BJ (cell line): ENCODE measurements at regions not wholly inside any gene's neighbourhood (a gene's known extent, or its start where the extent isn't known, plus 50 kb on each side); places are given as distances from the start of the nearest gene placed in this dataset.

Experiments used
- CTCF ChIA-PET: fragments of 350-600 bp; formaldehyde crosslinking; extraction: SDS; loops from one replicate; lab custom pipeline; 2021; ENCODE audit warnings: antibody characterized with exemption, inconsistent platforms; lab: Yijun Ruan, JAX
- POLR2A ChIA-PET: fragments of 300-600 bp; sonication (Branson Sonifier 250); formaldehyde crosslinking; extraction: SDS; loops from one replicate; lab custom pipeline; 2021; ENCODE audit warnings: antibody characterized with exemption; lab: Charles Lee
- DNase-seq: peaks from one replicate; pipeline ENCODE4 v3.0.0-alpha.2; 2011; ENCODE audit warnings: low read depth
- H3K27me3 ChIP-seq: 2 replicates; pipeline ENCODE4 v1.6.0; 2011; ENCODE audit warnings: low read length; ENCODE audit not compliant: control insufficient read depth, insufficient read depth
- H3K36me3 ChIP-seq: 2 replicates; pipeline ENCODE4 v1.5.1; 2011; ENCODE audit warnings: low read length; ENCODE audit not compliant: control insufficient read depth, insufficient read depth
- H3K4me3 ChIP-seq: 2 replicates; pipeline ENCODE4 v1.5.1; 2011; ENCODE audit warnings: low read depth, mild to moderate bottlenecking, control low read depth, low read length
- CTCF ChIP-seq: IDR thresholded peaks from 2 replicates; pipeline ENCODE4 v1.5.1; 2011; ENCODE audit warnings: low read depth, mild to moderate bottlenecking, control low read depth, inconsistent platforms, low read length, moderate library complexity; ENCODE audit not compliant: insufficient read depth

DNA sequence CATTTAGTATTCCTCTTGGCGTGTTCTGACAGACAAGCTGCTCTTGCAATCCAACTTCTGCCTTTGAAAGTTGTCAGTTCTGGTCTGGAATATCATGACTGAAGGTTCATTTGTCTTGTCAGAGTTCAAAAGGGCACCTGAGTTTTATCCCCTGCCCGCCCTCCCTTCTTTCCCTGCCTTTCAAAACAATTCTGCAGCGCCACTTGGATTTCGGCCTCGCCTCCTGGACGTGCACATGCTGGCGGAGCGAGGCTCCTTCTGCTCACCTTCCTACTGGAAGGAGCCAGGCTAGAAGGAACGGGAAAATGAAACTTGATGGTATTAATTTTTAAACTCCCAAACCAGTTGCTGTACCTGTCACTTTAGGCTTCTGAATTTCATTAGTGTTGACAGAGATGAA lies 55.7 kb upstream of the HDGFL1 start:
- no peak for TF ChIP-seq CTCF
- ChIA-PET POLR2A (no interaction called here), CTCF (no interaction called here)
- Histone ChIP-seq H3K27me3 (no peaks in the 10 kb centered on the region), H3K4me3 (no peak overlapping the region), H3K36me3 (no peaks in the 10 kb centered on the region)
- DNase-seq: no peak

- no peak for DNase-seq
- Histone ChIP-seq H3K27me3 (no peaks in the 10 kb centered on the region), H3K36me3 (no peaks in the 10 kb centered on the region), H3K4me3 (no peak overlapping the region)
- CTCF ChIA-PET: interaction anchor here (1.2 kb wide), 1 partner anchor 11 kb away, joined by 3 read pairs; no protein-coding TSS in a partner anchor
- POLR2A ChIA-PET: no interaction called here
- no peak for TF ChIP-seq CTCF
These were observed 50.1 kb upstream of the HDGFL1 start for GRCh38 chr6:22519237-22519636.
